HG02571 (cell line): ENCODE measurements at regions not wholly inside any gene's neighbourhood (a gene's known extent, or its start where the extent isn't known, plus 50 kb on each side); places are given as distances from the start of the nearest gene placed in this dataset.
"Not testable (repeated sequence)": the region's sequence is repeated elsewhere in the genome, so short reads cannot be mapped to it uniquely, and the experiment has no call there.

Experiments used
- ATAC-seq: cut with Tn5 transposase; IDR thresholded peaks from one replicate; pipeline ENCODE4 v1.9.1; 2021; ENCODE audit warnings: mild to moderate bottlenecking, moderate library complexity; ENCODE audit not compliant: unreplicated experiment

DNA sequence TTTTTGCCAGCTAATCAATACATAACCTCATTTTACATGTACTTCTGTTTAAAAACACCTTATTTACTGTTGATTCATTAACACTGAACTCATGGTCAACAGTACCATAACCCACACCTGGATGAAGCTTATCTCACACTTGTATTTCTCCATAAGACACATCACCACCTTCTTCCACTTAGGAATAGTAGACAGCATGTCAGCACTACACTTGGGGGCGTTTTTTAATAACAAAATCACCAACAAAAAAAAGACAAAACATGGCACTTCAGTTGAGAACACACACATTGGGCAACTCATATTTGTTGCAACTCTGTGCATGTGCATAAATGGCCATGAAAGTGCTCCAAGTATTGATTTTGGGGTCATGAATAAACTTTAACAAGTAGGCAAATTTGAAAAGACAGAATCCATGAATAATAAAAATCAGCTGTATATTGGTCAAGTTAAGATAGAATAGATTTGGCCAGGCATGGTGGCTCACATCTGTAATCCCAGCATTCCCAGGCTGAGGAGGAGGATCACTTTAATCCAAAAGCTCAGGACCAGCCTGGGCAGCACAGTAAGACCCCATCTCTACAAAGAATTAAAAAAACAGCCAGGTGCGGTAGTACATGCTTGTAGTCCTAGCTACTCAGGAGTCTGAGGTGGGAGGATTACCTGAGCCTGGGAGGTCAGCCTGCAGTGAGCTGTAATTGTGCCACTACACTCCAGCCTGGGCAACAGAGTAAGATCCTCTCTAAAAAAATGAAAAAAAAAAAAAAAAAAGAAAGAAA, 84.4 kb upstream of the SRD5A2 start:
- ATAC-seq, result no peak

DNA sequence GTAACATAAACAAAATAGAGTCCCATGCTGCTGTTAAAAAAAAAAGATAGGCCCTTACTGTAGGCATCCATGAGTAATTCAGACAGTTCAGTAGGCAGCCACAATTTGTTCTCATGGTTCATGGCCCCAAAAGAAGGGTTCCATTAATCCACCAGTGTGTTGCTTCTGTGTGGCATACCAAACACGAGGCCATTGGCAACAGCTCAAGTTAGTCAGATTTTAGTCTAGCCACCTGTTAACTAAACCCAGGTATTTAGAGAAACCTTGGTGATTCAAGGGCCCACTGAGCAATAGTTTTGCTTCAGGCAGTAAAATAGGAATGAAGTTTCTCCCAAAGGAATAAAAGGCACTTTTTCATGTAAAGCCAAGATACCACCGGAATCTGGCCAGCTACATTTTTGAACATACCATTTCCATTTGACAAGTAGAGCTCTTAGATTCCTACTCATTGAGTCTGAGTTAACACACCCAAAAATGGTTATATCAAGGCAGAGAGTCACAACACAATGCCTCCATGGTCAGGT, 80.1 kb upstream of the SRD5A2 start:
- ATAC-seq, result no peak

GRCh38 chr2:31660165-31660564, 79.4 kb upstream of the SRD5A2 start:
- ATAC-seq, result no peak

DNA sequence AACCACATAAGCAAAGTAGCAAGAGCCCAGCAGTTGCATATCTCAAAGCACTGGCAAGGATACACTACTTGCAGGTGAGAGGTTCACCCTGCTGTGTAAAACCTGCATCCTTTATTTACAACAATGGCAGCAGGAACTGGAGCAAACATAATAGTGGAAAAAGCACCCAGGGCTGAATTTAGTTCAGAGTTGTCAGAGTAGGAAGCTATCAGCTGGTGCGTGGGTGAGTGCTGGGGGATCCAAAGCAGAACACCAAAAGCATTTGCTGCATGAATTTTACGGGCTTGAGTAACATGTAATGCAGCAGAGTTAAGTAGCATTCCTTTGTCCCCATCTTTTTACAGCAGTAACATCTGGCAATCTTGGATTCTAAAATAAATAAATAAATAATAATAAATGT, 73.5 kb upstream of the SRD5A2 start:
- ATAC-seq, result no peak

DNA sequence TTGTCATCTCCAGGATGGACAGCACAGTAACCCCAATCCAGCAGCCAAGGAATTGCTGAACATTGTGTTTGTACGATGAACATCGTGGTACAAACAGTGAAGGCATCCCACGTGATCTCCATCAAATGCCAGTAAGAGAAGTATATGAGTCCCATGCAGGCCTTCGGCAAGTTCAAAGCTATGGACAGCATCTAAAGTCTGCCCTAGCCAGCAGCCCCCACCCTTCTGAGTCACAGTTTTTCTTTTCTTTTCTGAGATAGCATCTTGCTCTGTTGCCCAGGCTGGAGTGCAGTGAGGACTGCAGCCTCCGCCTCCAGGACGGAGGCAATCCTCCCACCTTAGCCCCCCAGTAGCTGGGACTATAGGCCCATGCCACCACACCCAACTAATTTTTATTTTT, 71.0 kb upstream of the SRD5A2 start:
- no peak for ATAC-seq

- ATAC-seq, result no peak
Measured at GRCh38 chr2:31651267-31651666, 70.5 kb upstream of the SRD5A2 start.

DNA sequence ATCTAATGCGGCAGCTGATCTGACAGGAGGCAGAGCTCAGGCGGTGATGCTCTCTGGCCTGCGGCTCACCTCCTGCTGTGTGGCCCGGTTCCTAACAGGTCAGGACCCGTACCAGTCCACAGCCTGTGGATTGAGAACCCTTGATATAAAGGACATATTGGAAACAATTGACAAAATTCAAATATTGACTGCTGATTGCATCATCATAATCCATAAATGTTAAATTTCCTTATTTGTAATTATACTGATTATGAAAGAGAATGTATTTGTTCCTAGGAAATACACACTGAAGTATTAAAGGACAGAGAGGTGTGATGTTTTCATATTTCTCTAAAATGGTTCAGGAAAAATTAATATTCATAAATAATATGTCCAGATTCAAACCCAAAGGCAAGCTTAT, 63.8 kb upstream of the SRD5A2 start:
- ATAC-seq, result no peak

GRCh38 chr2:31642707-31643106, 62.0 kb upstream of the SRD5A2 start:
- no peak for ATAC-seq

DNA sequence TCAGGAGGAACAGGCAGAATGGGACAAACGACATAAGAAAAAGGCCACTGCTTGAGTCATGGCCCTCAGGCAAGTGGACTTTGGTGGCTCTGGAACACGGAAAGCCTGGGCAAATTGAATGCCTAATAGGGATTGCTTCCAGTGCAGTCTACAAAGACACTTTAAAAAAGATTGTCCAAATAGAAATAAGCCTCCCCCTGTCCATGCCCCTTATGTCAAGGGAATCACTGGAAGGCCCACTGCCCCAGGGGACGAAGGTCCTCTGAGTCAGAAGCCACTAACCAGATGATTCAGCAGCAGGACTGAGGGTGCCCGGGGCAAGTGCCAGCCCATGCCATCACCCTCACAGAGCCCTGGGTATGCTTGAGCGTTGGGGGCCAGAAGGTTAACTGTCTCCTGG, 51.5 kb upstream of the SRD5A2 start:
- ATAC-seq, result not testable (repeated sequence)
